GM23338 (cell line): ENCODE measurements at regions not wholly inside any gene's neighbourhood (a gene's known extent, or its start where the extent isn't known, plus 50 kb on each side); places are given as distances from the start of the nearest gene placed in this dataset.

Experiments used
- ATAC-seq: fragments of 200-7000 bp; cut with Tn5 transposase; 3 replicates; pipeline ENCODE4 v1.9.1; 2020
- DNase-seq: peaks from one replicate; pipeline ENCODE4 v3.0.0-alpha.2; 2015; ENCODE audit warnings: low spot score
- H2AFZ ChIP-seq: fragments of 200-600 bp; sonication (generic); 2 replicates; pipeline ENCODE4 v1.8.0; 2016; ENCODE audit warnings: antibody characterized with exemption, mild to moderate bottlenecking, moderate library complexity
- H3F3A ChIP-seq: fragments of 200-600 bp; sonication (generic); replicated peaks from 2 replicates; pipeline ENCODE4 v1.8.0; 2017; ENCODE audit warnings: antibody characterized with exemption, mixed run types, low read depth
- H3K27ac ChIP-seq: fragments of 200-600 bp; sonication (generic); 2 replicates; pipeline ENCODE4 v1.6.1; 2016; ENCODE audit warnings: low read depth
- H3K27me3 ChIP-seq: fragments of 200-600 bp; sonication (generic); 2 replicates; pipeline ENCODE4 v1.8.0; 2016; ENCODE audit warnings: mild to moderate bottlenecking, mixed run types, moderate library complexity; ENCODE audit not compliant: insufficient read depth
- H3K36me3 ChIP-seq: fragments of 200-600 bp; sonication (generic); 2 replicates; pipeline ENCODE4 v1.8.0; 2016; ENCODE audit warnings: mild to moderate bottlenecking; ENCODE audit not compliant: insufficient read depth
- H3K4me1 ChIP-seq: fragments of 200-600 bp; sonication (generic); 2 replicates; pipeline ENCODE4 v1.8.0; 2016; ENCODE audit warnings: mild to moderate bottlenecking, moderate library complexity; ENCODE audit not compliant: insufficient read depth
- H3K4me2 ChIP-seq: fragments of 200-600 bp; sonication (generic); 2 replicates; pipeline ENCODE4 v1.7.1; 2017; ENCODE audit warnings: mixed run types
- H3K4me3 ChIP-seq: fragments of 200-600 bp; sonication (generic); 2 replicates; pipeline ENCODE4 v1.6.1; 2016; ENCODE audit warnings: mixed run types
- H3K79me2 ChIP-seq: fragments of 200-600 bp; sonication (generic); replicated peaks from 2 replicates; pipeline ENCODE4 v1.8.0; 2017; ENCODE audit warnings: mild to moderate bottlenecking; ENCODE audit not compliant: insufficient read depth
- H3K9me2 ChIP-seq: fragments of 200-600 bp; sonication (generic); 2 replicates; pipeline ENCODE4 v1.8.0; 2017; ENCODE audit not compliant: insufficient read depth
- H4K20me1 ChIP-seq: fragments of 200-600 bp; sonication (generic); replicated peaks from 2 replicates; pipeline ENCODE4 v1.8.0; 2017; ENCODE audit warnings: mild to moderate bottlenecking; ENCODE audit not compliant: insufficient read depth
- H3K27ac Mint-ChIP-seq: 2 replicates; pipeline ENCODE4 v1.8.0; 2020; ENCODE audit warnings: inconsistent platforms, mild to moderate bottlenecking, moderate library complexity, mixed read lengths
- H3K27me3 Mint-ChIP-seq: 3 replicates; pipeline ENCODE4 v1.8.0; 2022; ENCODE audit warnings: low read depth, mild to moderate bottlenecking, moderate library complexity, mixed read lengths, inconsistent platforms; ENCODE audit not compliant: insufficient read depth, poor library complexity
- H3K36me3 Mint-ChIP-seq: 3 replicates; pipeline ENCODE4 v1.8.0; 2021; ENCODE audit warnings: low read depth, mild to moderate bottlenecking, inconsistent platforms, moderate library complexity, mixed read lengths
- H3K4me1 Mint-ChIP-seq: 3 replicates; pipeline ENCODE4 v1.8.0; 2020; ENCODE audit warnings: mild to moderate bottlenecking, inconsistent platforms, mixed read lengths
- H3K4me3 Mint-ChIP-seq: 3 replicates; pipeline ENCODE4 v1.8.0; 2021; ENCODE audit warnings: moderate library complexity, mild to moderate bottlenecking, inconsistent platforms, mixed read lengths
- H3K9me3 Mint-ChIP-seq: 3 replicates; pipeline ENCODE4 v1.8.0; 2020; ENCODE audit warnings: moderate library complexity, mild to moderate bottlenecking, inconsistent platforms, mixed read lengths
- NANOG ChIP-seq: IDR thresholded peaks from 2 replicates; pipeline ENCODE4 v1.6.1; 2016; ENCODE audit warnings: antibody characterized with exemption, borderline replicate concordance
- STAT1 ChIP-seq: IDR thresholded peaks from one replicate; pipeline ENCODE4 v1.6.1; 2016; ENCODE audit warnings: antibody characterized with exemption; ENCODE audit not compliant: unreplicated experiment
- ZNF331 ChIP-seq: fragments of 250-450 bp; sonication (Bioruptor Pico); IDR thresholded peaks from 2 replicates; pipeline ENCODE4 v1.5.0; 2020; ENCODE audit warnings: low read depth, mild to moderate bottlenecking, moderate library complexity
- TF ChIP-seq, protein P1 (sequence below): IDR thresholded peaks from one replicate; pipeline ENCODE4 v1.6.1; 2018; ENCODE audit warnings: antibody characterized with exemption; ENCODE audit not compliant: unreplicated experiment
- TF ChIP-seq, protein P2 (sequence below): fragments of 250-450 bp; sonication (Bioruptor Pico); IDR thresholded peaks from 2 replicates; pipeline ENCODE4 v1.5.0; 2020; ENCODE audit warnings: mild to moderate bottlenecking, moderate library complexity

DNA sequence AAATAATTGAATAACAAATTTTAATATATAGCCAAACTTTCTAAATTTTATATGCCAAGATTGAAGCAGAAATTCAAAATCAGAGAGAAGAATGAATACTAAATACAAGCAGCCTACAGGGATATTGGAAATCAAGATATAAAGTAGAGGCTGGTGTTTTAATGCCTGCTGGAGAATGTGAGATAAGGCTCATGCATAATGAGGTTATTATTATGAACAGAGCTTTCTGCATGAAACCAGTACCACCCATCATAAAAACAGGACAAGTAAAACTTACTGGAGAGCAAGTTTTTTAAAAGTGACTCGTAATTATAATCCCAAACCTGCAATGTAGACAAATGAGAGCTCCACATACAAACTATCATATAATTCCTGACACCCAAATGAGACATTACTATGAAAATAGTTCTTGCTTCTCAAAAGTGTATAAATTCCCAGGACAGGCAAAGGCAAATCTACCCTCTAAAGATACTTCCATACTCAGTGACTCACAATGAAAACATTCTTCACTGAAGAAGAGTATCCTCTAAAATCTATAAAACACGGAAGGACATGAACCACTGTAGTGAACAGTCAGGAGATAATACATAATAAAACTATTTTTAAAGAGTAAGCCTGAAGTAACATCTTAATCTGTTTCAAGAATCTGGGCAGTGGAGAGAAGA, 532.0 kb upstream of the GRAMD2B start (continued):
- TF ChIP-seq, protein P1, sequence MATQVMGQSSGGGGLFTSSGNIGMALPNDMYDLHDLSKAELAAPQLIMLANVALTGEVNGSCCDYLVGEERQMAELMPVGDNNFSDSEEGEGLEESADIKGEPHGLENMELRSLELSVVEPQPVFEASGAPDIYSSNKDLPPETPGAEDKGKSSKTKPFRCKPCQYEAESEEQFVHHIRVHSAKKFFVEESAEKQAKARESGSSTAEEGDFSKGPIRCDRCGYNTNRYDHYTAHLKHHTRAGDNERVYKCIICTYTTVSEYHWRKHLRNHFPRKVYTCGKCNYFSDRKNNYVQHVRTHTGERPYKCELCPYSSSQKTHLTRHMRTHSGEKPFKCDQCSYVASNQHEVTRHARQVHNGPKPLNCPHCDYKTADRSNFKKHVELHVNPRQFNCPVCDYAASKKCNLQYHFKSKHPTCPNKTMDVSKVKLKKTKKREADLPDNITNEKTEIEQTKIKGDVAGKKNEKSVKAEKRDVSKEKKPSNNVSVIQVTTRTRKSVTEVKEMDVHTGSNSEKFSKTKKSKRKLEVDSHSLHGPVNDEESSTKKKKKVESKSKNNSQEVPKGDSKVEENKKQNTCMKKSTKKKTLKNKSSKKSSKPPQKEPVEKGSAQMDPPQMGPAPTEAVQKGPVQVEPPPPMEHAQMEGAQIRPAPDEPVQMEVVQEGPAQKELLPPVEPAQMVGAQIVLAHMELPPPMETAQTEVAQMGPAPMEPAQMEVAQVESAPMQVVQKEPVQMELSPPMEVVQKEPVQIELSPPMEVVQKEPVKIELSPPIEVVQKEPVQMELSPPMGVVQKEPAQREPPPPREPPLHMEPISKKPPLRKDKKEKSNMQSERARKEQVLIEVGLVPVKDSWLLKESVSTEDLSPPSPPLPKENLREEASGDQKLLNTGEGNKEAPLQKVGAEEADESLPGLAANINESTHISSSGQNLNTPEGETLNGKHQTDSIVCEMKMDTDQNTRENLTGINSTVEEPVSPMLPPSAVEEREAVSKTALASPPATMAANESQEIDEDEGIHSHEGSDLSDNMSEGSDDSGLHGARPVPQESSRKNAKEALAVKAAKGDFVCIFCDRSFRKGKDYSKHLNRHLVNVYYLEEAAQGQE: no peak
- TF ChIP-seq, protein P2, sequence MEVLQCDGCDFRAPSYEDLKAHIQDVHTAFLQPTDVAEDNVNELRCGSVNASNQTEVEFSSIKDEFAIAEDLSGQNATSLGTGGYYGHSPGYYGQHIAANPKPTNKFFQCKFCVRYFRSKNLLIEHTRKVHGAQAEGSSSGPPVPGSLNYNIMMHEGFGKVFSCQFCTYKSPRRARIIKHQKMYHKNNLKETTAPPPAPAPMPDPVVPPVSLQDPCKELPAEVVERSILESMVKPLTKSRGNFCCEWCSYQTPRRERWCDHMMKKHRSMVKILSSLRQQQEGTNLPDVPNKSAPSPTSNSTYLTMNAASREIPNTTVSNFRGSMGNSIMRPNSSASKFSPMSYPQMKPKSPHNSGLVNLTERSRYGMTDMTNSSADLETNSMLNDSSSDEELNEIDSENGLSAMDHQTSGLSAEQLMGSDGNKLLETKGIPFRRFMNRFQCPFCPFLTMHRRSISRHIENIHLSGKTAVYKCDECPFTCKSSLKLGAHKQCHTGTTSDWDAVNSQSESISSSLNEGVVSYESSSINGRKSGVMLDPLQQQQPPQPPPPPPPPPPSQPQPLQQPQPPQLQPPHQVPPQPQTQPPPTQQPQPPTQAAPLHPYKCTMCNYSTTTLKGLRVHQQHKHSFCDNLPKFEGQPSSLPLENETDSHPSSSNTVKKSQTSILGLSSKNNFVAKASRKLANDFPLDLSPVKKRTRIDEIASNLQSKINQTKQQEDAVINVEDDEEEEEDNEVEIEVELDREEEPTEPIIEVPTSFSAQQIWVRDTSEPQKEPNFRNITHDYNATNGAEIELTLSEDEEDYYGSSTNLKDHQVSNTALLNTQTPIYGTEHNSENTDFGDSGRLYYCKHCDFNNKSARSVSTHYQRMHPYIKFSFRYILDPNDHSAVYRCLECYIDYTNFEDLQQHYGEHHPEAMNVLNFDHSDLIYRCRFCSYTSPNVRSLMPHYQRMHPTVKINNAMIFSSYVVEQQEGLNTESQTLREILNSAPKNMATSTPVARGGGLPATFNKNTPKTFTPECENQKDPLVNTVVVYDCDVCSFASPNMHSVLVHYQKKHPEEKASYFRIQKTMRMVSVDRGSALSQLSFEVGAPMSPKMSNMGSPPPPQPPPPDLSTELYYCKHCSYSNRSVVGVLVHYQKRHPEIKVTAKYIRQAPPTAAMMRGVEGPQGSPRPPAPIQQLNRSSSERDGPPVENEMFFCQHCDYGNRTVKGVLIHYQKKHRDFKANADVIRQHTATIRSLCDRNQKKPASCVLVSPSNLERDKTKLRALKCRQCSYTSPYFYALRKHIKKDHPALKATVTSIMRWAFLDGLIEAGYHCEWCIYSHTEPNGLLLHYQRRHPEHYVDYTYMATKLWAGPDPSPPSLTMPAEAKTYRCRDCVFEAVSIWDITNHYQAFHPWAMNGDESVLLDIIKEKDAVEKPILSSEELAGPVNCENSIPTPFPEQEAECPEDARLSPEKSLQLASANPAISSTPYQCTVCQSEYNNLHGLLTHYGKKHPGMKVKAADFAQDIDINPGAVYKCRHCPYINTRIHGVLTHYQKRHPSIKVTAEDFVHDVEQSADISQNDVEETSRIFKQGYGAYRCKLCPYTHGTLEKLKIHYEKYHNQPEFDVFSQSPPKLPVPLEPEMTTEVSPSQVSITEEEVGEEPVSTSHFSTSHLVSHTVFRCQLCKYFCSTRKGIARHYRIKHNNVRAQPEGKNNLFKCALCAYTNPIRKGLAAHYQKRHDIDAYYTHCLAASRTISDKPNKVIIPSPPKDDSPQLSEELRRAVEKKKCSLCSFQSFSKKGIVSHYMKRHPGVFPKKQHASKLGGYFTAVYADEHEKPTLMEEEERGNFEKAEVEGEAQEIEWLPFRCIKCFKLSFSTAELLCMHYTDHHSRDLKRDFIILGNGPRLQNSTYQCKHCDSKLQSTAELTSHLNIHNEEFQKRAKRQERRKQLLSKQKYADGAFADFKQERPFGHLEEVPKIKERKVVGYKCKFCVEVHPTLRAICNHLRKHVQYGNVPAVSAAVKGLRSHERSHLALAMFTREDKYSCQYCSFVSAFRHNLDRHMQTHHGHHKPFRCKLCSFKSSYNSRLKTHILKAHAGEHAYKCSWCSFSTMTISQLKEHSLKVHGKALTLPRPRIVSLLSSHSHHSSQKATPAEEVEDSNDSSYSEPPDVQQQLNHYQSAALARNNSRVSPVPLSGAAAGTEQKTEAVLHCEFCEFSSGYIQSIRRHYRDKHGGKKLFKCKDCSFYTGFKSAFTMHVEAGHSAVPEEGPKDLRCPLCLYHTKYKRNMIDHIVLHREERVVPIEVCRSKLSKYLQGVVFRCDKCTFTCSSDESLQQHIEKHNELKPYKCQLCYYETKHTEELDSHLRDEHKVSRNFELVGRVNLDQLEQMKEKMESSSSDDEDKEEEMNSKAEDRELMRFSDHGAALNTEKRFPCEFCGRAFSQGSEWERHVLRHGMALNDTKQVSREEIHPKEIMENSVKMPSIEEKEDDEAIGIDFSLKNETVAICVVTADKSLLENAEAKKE (CRISPR knock-in tag): no peak

DNA sequence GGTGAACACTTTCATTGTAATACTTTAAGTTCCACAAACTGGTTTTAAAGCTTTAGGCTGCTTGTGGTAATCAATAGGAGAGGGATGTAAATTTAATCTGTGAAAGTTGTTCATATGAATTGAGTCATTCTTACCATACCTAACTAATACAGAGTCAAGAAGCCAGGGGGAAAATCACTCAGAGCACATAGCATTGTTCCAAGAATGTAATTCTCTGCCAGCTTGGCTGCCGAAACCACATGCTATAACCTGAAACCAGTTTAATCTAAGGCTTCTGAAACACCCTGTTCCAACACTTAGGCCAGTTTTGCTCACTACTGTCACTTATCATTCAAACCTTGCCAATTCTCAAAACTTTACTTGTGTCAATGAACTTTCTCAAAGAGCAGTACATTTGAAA, 528.8 kb upstream of the GRAMD2B start:
- Histone ChIP-seq H3K27me3 (no peaks in the 10 kb centered on the region), H3K36me3 (no peaks in the 10 kb centered on the region), H3K4me1 (no peaks in the 10 kb centered on the region), H3K79me2 (no peaks in the 10 kb centered on the region), H3K27ac (no peak overlapping the region), H3K9me2 (no peaks in the 10 kb centered on the region), H2AFZ (no peak overlapping the region), H3K4me2 (no peak overlapping the region), H3F3A (no peaks in the 10 kb centered on the region), H3K4me3 (no peak overlapping the region), H4K20me1 (no peaks in the 10 kb centered on the region)
- no peak for DNase-seq
- no peak for ATAC-seq
- no peaks in the 10 kb centered on the region for H3K27me3 Mint-ChIP-seq
- no peaks in the 10 kb centered on the region for H3K36me3 Mint-ChIP-seq
- H3K4me3 Mint-ChIP-seq: no peak overlapping the region
- H3K27ac Mint-ChIP-seq: no peak overlapping the region
- peaks cover 7% of the 10 kb centered on the region for H3K4me1 Mint-ChIP-seq
- H3K9me3 Mint-ChIP-seq: no peaks in the 10 kb centered on the region
- TF ChIP-seq ZNF331 (CRISPR knock-in tag) (no peak), STAT1 (no peak), NANOG (no peak)
- TF ChIP-seq, protein P2 (CRISPR knock-in tag): no peak
